Ovary (tissue), 7 donors: ENCODE measurements at regions not wholly inside any gene's neighbourhood (a gene's known extent, or its start where the extent isn't known, plus 50 kb on each side); places are given as distances from the start of the nearest gene placed in this dataset.

Experiments used
- DNase-seq, 5 donors: peaks; one replicate each; pipeline ENCODE4 v3.0.0-alpha.2; 2019 to 2020
- H3K27ac ChIP-seq, 2 donors: fragments of 200-600 bp; one replicate each; pipeline versions ENCODE4 v1.5.1 to v1.8.0; 2019 to 2022
- H3K27me3 ChIP-seq: fragments of 200-600 bp; one replicate; pipeline ENCODE4 v1.8.0; 2022
- H3K36me3 ChIP-seq: fragments of 200-600 bp; sonication (generic); one replicate; pipeline ENCODE4 v1.5.1; 2019
- H3K4me1 ChIP-seq: one replicate; pipeline ENCODE4 v1.8.1; 2013; ENCODE audit warnings: mild to moderate bottlenecking, moderate library complexity; ENCODE audit not compliant: insufficient read depth
- H3K4me3 ChIP-seq: fragments of 200-600 bp; sonication (generic); one replicate; pipeline ENCODE4 v1.5.1; 2017
- H3K9me3 ChIP-seq, 2 donors: fragments of 200-600 bp in 1 of 2; sonication (generic) in 1 of 2; one replicate each; pipeline versions ENCODE4 v1.5.1 to v1.8.1; 2013 to 2019; ENCODE audit warnings: mild to moderate bottlenecking in 1 of 2, moderate library complexity in 1 of 2
- EP300 ChIP-seq: sonication (generic); formaldehyde crosslinking; IDR thresholded peaks from one replicate; pipeline ENCODE4 v1.6.1; 2017; ENCODE audit warnings: antibody characterized with exemption
- POLR2A ChIP-seq: fragments of 450-650 bp; IDR thresholded peaks from one replicate; pipeline ENCODE4 v1.6.1; 2017; ENCODE audit warnings: antibody characterized with exemption, mild to moderate bottlenecking, moderate library complexity
- WGBS, 3 donors: extraction: QIAGEN DNeasy Blood & Tissue Kit in 1 of 3; methylation state at CpG; one replicate each; pipeline versions ENCODE4 v1.1.5 to v1.1.7; 2013 to 2017; 5-methylcytosine and 5-hydroxymethylcytosine counted together
- intact Hi-C, 4 donors: fragments of 100-400 bp; cut with DNase I; formaldehyde crosslinking; loops; one replicate each; pipeline versions ENCODE4 v1.11.0 to v1.15.1; 2022 to 2023
- TF ChIP-seq, protein P1 (sequence below), 3 donors: fragments of 450-650 bp in 2 of 3; fragments of 200-600 bp in 1 of 3; IDR thresholded peaks; one replicate each; pipeline versions ENCODE4 v1.5.1 to v1.8.0; 2016 to 2022; ENCODE audit warnings: antibody characterized with exemption in 3 of 3, mild to moderate bottlenecking in 1 of 3
- donor health status: DM: no; HTN: no; CAD: no; lungs with moderate emphysema.
- donor health status: DM: no; HTN: no; CAD: no.
- donor health status: Bipolar disorder and iron deficiency.
- donor health status: DM: no; HTN: no; CAD: no.
- donor health status: DM: yes; HTN: yes; CAD: no.

DNA sequence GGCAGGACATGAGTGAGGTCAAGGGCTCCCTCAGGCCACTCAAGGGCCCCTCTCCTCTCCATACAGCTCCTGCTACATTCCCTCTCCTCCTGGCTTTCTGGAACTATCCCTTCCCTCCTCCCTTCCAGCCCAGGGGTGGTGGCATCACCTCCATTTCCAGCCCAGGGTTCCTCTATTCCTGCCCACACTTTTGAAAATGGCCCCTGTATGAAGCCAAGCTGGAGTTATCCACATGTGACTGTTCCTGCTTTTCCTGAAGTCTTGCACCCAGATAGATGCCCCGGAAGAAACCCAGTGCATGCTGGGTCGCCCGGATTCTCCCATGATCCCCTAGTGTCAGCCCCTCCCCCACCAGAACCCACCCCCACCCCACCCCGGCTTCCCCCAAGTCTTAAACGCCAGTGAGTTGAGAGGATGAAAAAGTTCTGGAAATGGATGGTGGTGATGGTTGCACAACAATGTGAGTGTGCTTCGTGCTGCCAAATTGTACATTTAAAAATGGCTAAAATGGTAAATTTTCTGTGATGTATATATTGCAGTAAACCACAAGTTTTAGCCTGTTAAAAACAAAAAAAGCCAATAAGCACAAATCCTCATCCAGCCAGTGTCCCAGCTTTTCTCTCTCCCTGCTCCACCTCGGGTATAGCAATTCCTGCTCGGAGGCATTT lies 136.9 kb downstream of the SCARB1 start:
- Histone ChIP-seq H3K4me1 (no peaks in the 10 kb centered on the region), H3K27me3 (no peaks in the 10 kb centered on the region), H3K27ac (no peak overlapping the region), H3K36me3 (no peaks in the 10 kb centered on the region), H3K9me3 (no peaks in the 10 kb centered on the region), H3K4me3 (no peak overlapping the region)
- intact Hi-C loops: no loop called here
- WGBS, 3 donors: 83 to 88% (median 83%) methylated on average over 8 of the region's 8 CpGs
- TF ChIP-seq EP300: no peak
- no peak for TF ChIP-seq POLR2A
- TF ChIP-seq, protein P1, sequence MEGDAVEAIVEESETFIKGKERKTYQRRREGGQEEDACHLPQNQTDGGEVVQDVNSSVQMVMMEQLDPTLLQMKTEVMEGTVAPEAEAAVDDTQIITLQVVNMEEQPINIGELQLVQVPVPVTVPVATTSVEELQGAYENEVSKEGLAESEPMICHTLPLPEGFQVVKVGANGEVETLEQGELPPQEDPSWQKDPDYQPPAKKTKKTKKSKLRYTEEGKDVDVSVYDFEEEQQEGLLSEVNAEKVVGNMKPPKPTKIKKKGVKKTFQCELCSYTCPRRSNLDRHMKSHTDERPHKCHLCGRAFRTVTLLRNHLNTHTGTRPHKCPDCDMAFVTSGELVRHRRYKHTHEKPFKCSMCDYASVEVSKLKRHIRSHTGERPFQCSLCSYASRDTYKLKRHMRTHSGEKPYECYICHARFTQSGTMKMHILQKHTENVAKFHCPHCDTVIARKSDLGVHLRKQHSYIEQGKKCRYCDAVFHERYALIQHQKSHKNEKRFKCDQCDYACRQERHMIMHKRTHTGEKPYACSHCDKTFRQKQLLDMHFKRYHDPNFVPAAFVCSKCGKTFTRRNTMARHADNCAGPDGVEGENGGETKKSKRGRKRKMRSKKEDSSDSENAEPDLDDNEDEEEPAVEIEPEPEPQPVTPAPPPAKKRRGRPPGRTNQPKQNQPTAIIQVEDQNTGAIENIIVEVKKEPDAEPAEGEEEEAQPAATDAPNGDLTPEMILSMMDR (IDR thresholded peaks at IDR 0.05): no peak
- no peak for DNase-seq

DNA sequence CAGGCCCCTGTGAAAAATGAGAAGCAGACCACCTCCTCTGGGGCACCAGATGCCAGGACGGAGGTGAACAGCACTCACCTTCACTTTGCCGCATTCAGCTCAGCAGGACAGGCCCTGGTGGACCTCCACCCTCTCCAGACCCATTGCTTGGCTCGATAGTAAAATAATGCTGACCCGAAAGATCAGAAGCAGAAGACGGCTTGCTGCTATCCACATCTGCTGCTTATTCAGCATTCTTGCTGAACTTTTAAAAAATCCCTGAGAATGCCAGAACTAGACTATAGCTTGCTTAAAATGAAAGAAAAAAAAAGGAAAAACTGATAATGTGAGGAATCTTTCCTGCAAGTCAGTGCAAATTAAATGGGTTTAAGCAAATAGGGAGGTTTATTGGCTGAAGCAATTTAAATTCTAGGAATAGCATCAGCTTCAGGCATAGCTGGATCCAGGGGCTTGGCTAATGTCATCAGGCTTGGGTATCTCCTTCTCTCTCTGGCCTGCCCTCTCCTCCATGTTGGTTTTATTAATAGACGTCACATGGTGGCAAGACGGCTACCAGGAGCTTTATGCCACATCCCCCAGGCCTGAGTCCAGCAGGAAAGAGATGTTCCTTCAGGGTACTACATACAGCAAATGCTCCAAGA lies 137.9 kb downstream of the SCARB1 start:
- no peaks in the 10 kb centered on the region for H3K4me1 ChIP-seq
- no peak overlapping the region for H3K27ac ChIP-seq
- H3K36me3 ChIP-seq: no peaks in the 10 kb centered on the region
- no peak overlapping the region for H3K4me3 ChIP-seq
- no peaks in the 10 kb centered on the region for H3K9me3 ChIP-seq
- no peaks in the 10 kb centered on the region for H3K27me3 ChIP-seq
- WGBS, 3 donors: 61 to 66% (median 61%) methylated on average over 7 of the region's 7 CpGs
- DNase-seq: no peak
- intact Hi-C loops: no loop called here
- TF ChIP-seq EP300: no peak
- TF ChIP-seq, protein P1 (IDR thresholded peaks at IDR 0.05): no peak
- TF ChIP-seq POLR2A: no peak

DNA sequence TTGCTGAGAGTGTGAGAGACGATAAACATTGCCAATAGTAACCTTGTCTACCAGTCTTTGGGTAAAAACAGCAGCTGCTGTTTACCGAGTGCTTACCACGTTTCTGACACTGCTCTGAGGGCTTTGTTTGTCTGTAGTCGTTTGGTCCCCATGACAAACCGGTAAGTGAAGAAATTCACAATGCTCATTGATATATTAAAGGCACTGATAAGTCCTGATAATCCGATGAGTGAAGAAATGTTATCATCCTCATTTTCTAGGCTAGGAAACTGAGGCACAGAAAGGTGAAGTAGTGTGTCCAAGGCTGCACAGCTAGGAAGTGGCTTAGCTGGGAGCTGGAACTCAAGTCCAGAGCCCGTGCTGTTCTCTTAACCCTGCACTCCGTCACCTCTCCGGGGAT lies 138.6 kb downstream of the SCARB1 start:
- intact Hi-C loops: no loop called here
- Histone ChIP-seq H3K4me3 (no peak overlapping the region), H3K27me3 (no peaks in the 10 kb centered on the region), H3K27ac (no peak overlapping the region), H3K9me3 (no peaks in the 10 kb centered on the region), H3K4me1 (peaks cover 6% of the 10 kb centered on the region), H3K36me3 (no peaks in the 10 kb centered on the region)
- 77 to 83% (median 82%) methylated on average over 9 of the region's 9 CpGs for WGBS, 3 donors
- TF ChIP-seq, protein P1 (IDR thresholded peaks at IDR 0.05): no peak
- TF ChIP-seq EP300 (no peak), POLR2A (no peak)
- no peak for DNase-seq

DNA sequence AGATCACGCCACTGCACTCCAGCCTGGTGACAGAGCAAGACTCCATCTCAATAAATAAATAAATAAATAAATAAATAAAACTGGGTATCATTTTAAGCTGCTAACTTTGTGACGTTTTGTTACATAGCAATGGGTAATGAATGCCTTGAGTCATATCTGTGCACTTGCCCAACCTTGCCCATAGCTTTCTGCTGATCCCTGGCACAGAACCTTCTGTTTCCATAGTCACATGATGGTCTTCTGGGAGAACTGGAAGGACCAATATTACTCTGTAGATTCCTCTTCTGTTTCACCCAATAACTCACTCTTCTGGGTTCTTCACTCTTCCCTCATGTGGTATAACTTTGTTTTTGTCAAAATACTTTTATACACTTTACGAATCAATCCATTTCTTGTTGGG lies 140.8 kb downstream of the SCARB1 start:
- H3K27me3 ChIP-seq: no peaks in the 10 kb centered on the region
- no peaks in the 10 kb centered on the region for H3K36me3 ChIP-seq
- TF ChIP-seq, protein P1 (IDR thresholded peaks at IDR 0.05): no peak
- TF ChIP-seq POLR2A (no peak), EP300 (no peak)
- no peak overlapping the region for H3K27ac ChIP-seq
- H3K9me3 ChIP-seq: no peaks in the 10 kb centered on the region
- 92 to 97% (median 96%) methylated on average over 3 of the region's 3 CpGs for WGBS, 3 donors
- no peak overlapping the region for H3K4me3 ChIP-seq
- H3K4me1 ChIP-seq: peaks cover 6% of the 10 kb centered on the region
- intact Hi-C loops: no loop called here
- no peak for DNase-seq
